K562 (cell line): ENCODE measurements at regions not wholly inside any gene's neighbourhood (a gene's known extent, or its start where the extent isn't known, plus 50 kb on each side); places are given as distances from the start of the nearest gene placed in this dataset.

Source experiments
- FOXO4 ChIP-seq: fragments of 450-650 bp; formaldehyde crosslinking; IDR thresholded peaks from 2 replicates; pipeline ENCODE4 v1.4.0; 2020; ENCODE audit warnings: mild to moderate bottlenecking, moderate library complexity
- FOXP4 ChIP-seq: sonication (generic); formaldehyde crosslinking; IDR thresholded peaks from 2 replicates; pipeline ENCODE4 v1.8.0; 2022; ENCODE audit warnings: mild to moderate bottlenecking, missing genetic modification reagents, borderline replicate concordance
- HDAC6 ChIP-seq: IDR thresholded peaks from 2 replicates; pipeline ENCODE4 v1.6.1; 2012; ENCODE audit warnings: low read depth, mild to moderate bottlenecking, control low read depth, inconsistent platforms, low read length, moderate library complexity
- MGA ChIP-seq: fragments of 450-650 bp; IDR thresholded peaks from 2 replicates; pipeline ENCODE4 v1.6.1; 2016; ENCODE audit warnings: mild to moderate bottlenecking, moderate library complexity
- OTX1 ChIP-seq: fragments of 450-650 bp; formaldehyde crosslinking; IDR thresholded peaks from 2 replicates; pipeline ENCODE4 v1.4.0; 2022; ENCODE audit warnings: mild to moderate bottlenecking
- ZNF24 ChIP-seq: fragments of 450-650 bp; IDR thresholded peaks from 2 replicates; pipeline ENCODE4 v1.6.1; 2016

- TF ChIP-seq FOXP4 (CRISPR knock-in tag), result no peak
- no peak for TF ChIP-seq HDAC6
- TF ChIP-seq ZNF24, result no peak
- no peak for TF ChIP-seq MGA
- TF ChIP-seq FOXO4 (CRISPR knock-in tag), result no peak
- no peak for TF ChIP-seq OTX1 (CRISPR knock-in tag)
These were observed 1041.8 kb downstream of the PLA2G4A start (continued) for GRCh38 chr1:187870552-187870951.
